WERI-Rb-1 (cell line): ENCODE measurements at regions not wholly inside any gene's neighbourhood (a gene's known extent, or its start where the extent isn't known, plus 50 kb on each side); places are given as distances from the start of the nearest gene placed in this dataset.

Experiments
- DNase-seq: peaks from one replicate; pipeline ENCODE4 v3.0.0-alpha.2; 2020
- H3K27ac ChIP-seq: fragments of 250-450 bp; sonication (Bioruptor Pico); 2 replicates; pipeline ENCODE4 v1.5.1; 2020; ENCODE audit warnings: mild to moderate bottlenecking, moderate library complexity
- H3K27me3 ChIP-seq: fragments of 250-450 bp; sonication (Bioruptor Pico); 2 replicates; pipeline ENCODE4 v1.5.1; 2021; ENCODE audit warnings: mild to moderate bottlenecking, low read depth, moderate library complexity; ENCODE audit not compliant: insufficient read depth, severe bottlenecking
- H3K36me3 ChIP-seq: fragments of 250-450 bp; sonication (Bioruptor Pico); 2 replicates; pipeline ENCODE4 v1.5.1; 2020; ENCODE audit warnings: mild to moderate bottlenecking, moderate library complexity
- H3K4me3 ChIP-seq: 2 replicates; pipeline ENCODE4 v1.5.1; 2011; ENCODE audit warnings: low read depth, mild to moderate bottlenecking, control low read depth, low read length
- H3K9me3 ChIP-seq: fragments of 250-450 bp; sonication (Bioruptor Pico); 2 replicates; pipeline ENCODE4 v1.5.1; 2021; ENCODE audit warnings: mild to moderate bottlenecking, moderate library complexity; ENCODE audit not compliant: severe bottlenecking
- CTCF ChIP-seq: IDR thresholded peaks from 2 replicates; pipeline ENCODE4 v1.5.1; 2011; ENCODE audit warnings: low read depth, mild to moderate bottlenecking, control low read depth, inconsistent platforms, low read length

GRCh38 chr5:25027526-25027925 is 382.7 kb upstream of the CDH10 start:
- Histone ChIP-seq H3K27ac (no peak overlapping the region), H3K4me3 (no peak overlapping the region), H3K36me3 (no peaks in the 10 kb centered on the region), H3K9me3 (no peaks in the 10 kb centered on the region), H3K27me3 (no peaks in the 10 kb centered on the region)
- DNase-seq, result no peak
- no peak for TF ChIP-seq CTCF

GRCh38 chr5:25027061-25027460 is 382.3 kb upstream of the CDH10 start:
- DNase-seq, result no peak
- H3K27me3 ChIP-seq, result no peaks in the 10 kb centered on the region
- H3K4me3 ChIP-seq, result no peak overlapping the region
- no peak overlapping the region for H3K27ac ChIP-seq
- no peaks in the 10 kb centered on the region for H3K36me3 ChIP-seq
- no peaks in the 10 kb centered on the region for H3K9me3 ChIP-seq
- no peak for TF ChIP-seq CTCF

- Histone ChIP-seq H3K27me3 (no peaks in the 10 kb centered on the region), H3K27ac (no peak overlapping the region), H3K9me3 (no peaks in the 10 kb centered on the region), H3K36me3 (no peaks in the 10 kb centered on the region), H3K4me3 (no peak overlapping the region)
- no peak for DNase-seq
- TF ChIP-seq CTCF, result no peak
Measured at GRCh38 chr5:25025831-25026230, 381.1 kb upstream of the CDH10 start.

GRCh38 chr5:25020454-25020853 is 375.7 kb upstream of the CDH10 start:
- no peak overlapping the region for H3K4me3 ChIP-seq
- no peak for TF ChIP-seq CTCF
- no peaks in the 10 kb centered on the region for H3K9me3 ChIP-seq
- no peak for DNase-seq
- H3K36me3 ChIP-seq, result no peaks in the 10 kb centered on the region
- H3K27me3 ChIP-seq, result no peaks in the 10 kb centered on the region
- no peak overlapping the region for H3K27ac ChIP-seq

- no peak overlapping the region for H3K4me3 ChIP-seq
- H3K9me3 ChIP-seq, result no peaks in the 10 kb centered on the region
- TF ChIP-seq CTCF, result no peak
- no peaks in the 10 kb centered on the region for H3K27me3 ChIP-seq
- H3K36me3 ChIP-seq, result no peaks in the 10 kb centered on the region
- DNase-seq, result no peak
- H3K27ac ChIP-seq, result no peak overlapping the region
Measured at GRCh38 chr5:25009063-25009462, 364.3 kb upstream of the CDH10 start.

- DNase-seq, result peak; percentile 11
- Histone ChIP-seq H3K27ac (no peak overlapping the region), H3K9me3 (no peaks in the 10 kb centered on the region), H3K27me3 (no peaks in the 10 kb centered on the region), H3K4me3 (no peak overlapping the region), H3K36me3 (no peaks in the 10 kb centered on the region)
- TF ChIP-seq CTCF, result peak; percentile 46
Measured at GRCh38 chr5:25006734-25007133, 362.0 kb upstream of the CDH10 start.
